HG03196 (cell line): ENCODE measurements at regions not wholly inside any gene's neighbourhood (a gene's known extent, or its start where the extent isn't known, plus 50 kb on each side); places are given as distances from the start of the nearest gene placed in this dataset.
A peak's percentile ranks its signal among the peaks of the same experiment; 100 is the strongest.
"Not testable (repeated sequence)": the region's sequence is repeated elsewhere in the genome, so short reads cannot be mapped to it uniquely, and the experiment has no call there.

ENCODE experiments used
- ATAC-seq: cut with Tn5 transposase; IDR thresholded peaks from one replicate; pipeline ENCODE4 v1.9.1; 2021; ENCODE audit not compliant: unreplicated experiment

- peak; percentile 78 for ATAC-seq
Observed at GRCh38 chr7:112982441-112983063, 104.1 kb downstream of the GPR85 start.

- ATAC-seq: peak; percentile 22
Observed at GRCh38 chr7:112981966-112982365, 104.7 kb downstream of the GPR85 start.

- ATAC-seq: not testable (repeated sequence)
Observed at GRCh38 chr7:112979055-112979454, 107.6 kb downstream of the GPR85 start.

GRCh38 chr7:112977244-112977955, 109.2 kb downstream of the GPR85 start:
- ATAC-seq: not testable (repeated sequence)

GRCh38 chr7:112970771-112971170, 115.9 kb downstream of the GPR85 start:
- no peak for ATAC-seq

GRCh38 chr7:112969946-112970345, 116.7 kb downstream of the GPR85 start:
- no peak for ATAC-seq

- no peak for ATAC-seq
Observed at GRCh38 chr7:112965506-112965905, 121.1 kb downstream of the GPR85 start.

GRCh38 chr7:112963634-112964033, 123.0 kb downstream of the GPR85 start:
- ATAC-seq: no peak

GRCh38 chr7:112962815-112963214, 123.8 kb downstream of the GPR85 start:
- ATAC-seq: no peak

- ATAC-seq: no peak
Observed at GRCh38 chr7:112959276-112959675, 127.4 kb downstream of the GPR85 start.

GRCh38 chr7:112958775-112959174, 127.9 kb downstream of the GPR85 start:
- ATAC-seq: no peak

GRCh38 chr7:112957901-112958300, 128.7 kb downstream of the GPR85 start:
- ATAC-seq: no peak

GRCh38 chr7:112953031-112953430, 133.6 kb downstream of the GPR85 start:
- ATAC-seq: not testable (repeated sequence)

- no peak for ATAC-seq
Observed at GRCh38 chr7:112951070-112951469, 135.6 kb downstream of the GPR85 start.

GRCh38 chr7:112949682-112950081, 136.9 kb downstream of the GPR85 start:
- not testable (repeated sequence) for ATAC-seq

GRCh38 chr7:112946350-112946749, 140.3 kb downstream of the GPR85 start:
- no peak for ATAC-seq

- no peak for ATAC-seq
Observed at GRCh38 chr7:112945046-112945445, 141.6 kb downstream of the GPR85 start.

GRCh38 chr7:112942981-112943380, 143.6 kb downstream of the GPR85 start:
- no peak for ATAC-seq

- ATAC-seq: not testable (repeated sequence)
Observed at GRCh38 chr7:112942125-112942524, 144.5 kb downstream of the GPR85 start.

GRCh38 chr7:112940314-112940732, 146.3 kb downstream of the GPR85 start:
- ATAC-seq: peak; percentile 35

GRCh38 chr7:112939574-112940313, 146.9 kb downstream of the GPR85 start:
- peak; percentile 99 for ATAC-seq
